ENCODE measurements at regions not wholly inside any gene's neighbourhood (a gene's known extent, or its start where the extent isn't known, plus 50 kb on each side); places are given as distances from the start of the nearest gene placed in this dataset.

DNA sequence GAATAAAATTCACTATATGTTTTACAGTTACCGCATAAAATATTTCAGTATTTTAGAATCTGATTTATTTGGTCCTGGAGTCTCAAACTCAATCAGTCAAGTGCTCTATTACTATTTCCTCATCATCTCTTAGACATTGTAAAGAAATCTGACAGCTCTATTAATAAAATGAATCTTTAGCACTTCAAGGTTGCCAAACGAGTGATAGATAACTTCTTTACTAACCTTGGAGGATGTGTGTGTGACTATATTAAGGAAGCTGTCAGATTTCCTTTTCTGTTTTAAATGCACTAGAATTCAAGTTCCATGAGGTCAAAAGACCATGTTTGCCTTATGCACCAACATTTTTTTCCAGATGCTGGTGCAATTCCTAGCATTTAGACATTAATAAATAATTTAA is 389.8 kb upstream of the AZI2 start:
- DNase-seq (ENCODE audit: low read depth in 2 of 2) = no peak

DNA sequence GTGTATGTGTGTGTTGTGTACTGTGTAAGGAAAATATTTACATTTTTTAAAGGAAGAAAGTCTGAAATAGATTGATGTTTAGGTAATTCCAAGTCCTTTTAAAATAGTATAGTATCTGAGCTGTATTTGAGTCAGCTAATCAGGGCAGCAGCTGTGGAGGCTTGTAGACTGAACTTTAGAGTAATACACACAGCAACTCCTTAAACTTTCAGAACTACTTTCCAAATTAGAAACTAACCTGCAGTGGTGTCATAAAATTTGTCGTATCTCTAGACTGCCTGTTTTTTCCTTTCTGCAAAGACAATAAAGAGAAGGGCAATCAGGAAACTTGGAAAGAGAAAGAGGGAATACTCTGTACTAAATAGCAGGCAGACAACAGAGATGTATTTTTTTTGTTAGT is 391.0 kb upstream of the AZI2 start:
- no peak for DNase-seq (ENCODE audit: low read depth in 2 of 2)

DNA sequence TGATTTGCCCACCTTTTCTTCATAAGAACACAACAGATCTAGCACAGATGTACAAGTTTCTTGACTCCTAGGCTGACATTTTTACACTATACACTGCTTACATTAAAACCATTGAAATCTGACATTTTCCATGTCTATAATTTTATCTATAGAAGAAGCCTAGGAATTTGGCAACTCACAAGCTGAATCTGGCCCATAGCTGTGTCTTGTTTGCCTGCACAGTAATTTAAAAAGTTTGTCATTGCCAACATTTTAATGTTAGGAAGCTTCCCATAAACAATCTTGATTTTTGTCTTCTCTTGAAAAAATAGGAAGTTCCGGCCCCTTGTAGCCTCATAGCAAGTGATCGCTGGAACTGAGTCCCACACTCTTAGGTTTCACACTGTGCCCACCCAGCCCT is 394.6 kb upstream of the AZI2 start:
- DNase-seq (ENCODE audit: low read depth in 2 of 2) = no peak

DNA sequence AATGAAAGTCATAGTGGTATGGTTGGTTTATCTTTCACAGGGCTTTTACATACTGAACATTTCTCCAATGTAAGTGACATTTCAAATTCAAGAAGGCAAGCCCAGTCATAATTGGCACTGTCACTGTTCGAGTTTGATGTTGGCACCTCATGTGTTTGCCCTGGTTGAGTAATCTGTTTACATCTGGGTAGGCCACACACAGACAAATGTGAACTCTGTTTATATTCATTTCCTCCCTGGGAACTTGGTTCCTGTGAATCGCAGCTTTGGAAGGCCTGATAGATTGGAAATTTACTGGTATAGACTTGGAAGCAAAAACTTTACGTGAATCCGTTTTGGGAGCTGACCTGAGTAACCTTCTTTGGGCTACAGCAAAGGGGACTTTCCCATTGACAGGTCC is 395.2 kb upstream of the AZI2 start:
- DNase-seq (ENCODE audit: low read depth in 2 of 2) = no peak

DNA sequence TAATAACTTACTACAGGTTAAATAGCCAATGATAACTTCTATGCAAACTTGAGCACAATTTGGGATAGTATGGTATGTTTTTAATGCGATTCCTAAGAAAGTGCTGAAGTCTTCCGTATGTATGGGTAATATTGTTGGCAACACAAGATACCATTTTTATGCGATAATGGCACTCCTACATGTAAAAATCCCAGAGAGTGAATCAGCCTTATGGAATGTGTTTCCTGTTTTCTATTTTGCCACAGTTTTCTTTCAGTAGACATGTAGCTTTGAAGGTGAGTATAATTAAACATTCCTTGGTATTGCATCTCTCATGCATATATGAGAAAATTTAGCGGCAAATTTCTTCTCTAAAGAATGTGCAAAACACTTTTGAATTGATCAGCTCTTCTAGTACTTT is 396.8 kb upstream of the AZI2 start:
- DNase-seq (ENCODE audit: low read depth in 2 of 2) = no peak

DNA sequence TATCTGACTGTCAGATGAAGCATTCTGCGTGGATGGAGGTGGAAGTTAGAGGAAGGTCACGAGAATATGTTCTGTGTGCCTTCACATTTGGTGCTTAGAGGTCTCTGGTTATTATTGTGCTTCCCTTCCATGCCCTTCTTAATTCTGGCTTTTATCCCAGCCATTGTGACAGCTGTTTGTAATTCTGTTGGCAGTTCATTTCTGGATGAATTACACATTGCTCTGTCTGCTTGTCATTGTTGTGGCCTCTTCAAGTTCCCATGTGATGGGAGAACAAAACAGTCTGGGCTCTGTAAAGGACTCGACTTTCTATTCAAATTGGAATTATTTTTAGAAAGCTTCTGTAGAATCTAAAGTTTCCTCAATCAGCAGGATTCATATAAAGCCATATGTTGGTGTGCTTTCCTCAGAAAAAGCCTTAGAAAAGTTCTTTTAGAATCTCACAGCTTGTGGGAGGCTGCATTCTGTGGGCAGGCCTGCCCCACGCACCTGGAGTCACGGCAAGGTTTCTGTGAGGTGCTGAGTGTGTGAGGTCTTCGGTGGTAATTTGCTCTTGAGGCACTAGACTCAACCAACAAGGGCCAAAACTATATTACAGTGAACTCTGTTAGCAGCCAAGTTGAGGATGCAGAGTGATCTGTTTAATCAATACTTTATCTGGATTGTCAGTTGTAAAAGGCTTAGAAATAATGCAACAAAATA is 397.4 kb upstream of the AZI2 start:
- DNase-seq (ENCODE audit: low read depth in 2 of 2) = no peak

DNA sequence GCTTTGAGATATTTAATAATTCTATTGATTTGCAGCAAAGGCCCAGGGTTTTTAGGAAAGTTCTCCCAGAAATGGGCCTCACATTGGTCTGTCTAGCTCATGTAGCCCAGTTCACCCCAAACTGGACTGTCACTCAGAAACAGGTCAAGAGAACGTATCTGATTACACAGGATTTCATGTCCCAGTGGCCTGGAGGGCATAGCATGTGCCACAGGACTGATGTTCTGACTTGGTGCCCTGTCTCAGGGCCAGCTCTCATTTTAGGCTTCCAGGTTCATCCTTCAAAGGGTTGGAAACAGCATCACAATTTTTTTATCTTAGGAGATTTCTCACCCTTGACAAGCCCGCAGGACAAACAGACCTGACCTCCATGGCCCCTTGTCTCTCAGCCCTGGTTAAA is 398.4 kb upstream of the AZI2 start:
- no peak for DNase-seq (ENCODE audit: low read depth in 2 of 2)

DNA sequence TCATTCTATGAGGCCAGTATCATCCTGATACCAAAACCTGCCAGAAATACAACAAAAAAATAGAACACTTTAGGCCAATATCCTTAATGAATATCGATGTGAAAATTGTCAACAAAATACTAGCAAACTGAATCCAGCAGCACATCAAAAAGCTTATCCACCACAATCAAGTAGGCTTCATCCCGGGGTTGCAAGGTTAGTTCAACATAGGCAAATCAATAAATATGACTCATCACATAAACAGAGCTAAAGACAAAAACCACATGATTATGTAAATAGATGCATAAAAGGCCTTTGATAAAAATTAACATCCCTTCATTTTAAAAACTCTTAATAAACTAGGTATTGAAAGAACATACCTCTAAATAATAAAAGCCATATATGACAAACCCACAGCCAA is 403.2 kb upstream of the AZI2 start:
- DNase-seq (ENCODE audit: low read depth in 2 of 2) = no peak

DNA sequence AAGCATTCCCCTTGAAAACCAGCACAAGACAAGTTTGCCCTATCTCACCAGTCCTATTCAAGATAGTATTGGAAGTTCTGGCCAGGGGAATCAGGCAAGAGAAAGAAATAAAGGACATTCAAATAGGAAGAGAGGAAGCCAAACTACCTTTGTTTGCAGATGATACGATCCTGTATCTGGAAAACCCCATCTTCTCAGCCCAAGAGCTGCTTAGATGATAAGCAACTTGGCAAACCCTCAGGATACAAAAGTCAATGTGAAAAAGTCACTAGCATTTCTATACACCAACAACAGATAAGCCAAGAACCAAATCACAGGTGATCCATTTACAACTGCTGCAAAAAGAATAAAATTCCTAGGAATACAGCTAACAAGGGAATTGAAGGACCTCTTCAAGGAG is 403.7 kb upstream of the AZI2 start:
- no peak for DNase-seq (ENCODE audit: low read depth in 2 of 2)

DNA sequence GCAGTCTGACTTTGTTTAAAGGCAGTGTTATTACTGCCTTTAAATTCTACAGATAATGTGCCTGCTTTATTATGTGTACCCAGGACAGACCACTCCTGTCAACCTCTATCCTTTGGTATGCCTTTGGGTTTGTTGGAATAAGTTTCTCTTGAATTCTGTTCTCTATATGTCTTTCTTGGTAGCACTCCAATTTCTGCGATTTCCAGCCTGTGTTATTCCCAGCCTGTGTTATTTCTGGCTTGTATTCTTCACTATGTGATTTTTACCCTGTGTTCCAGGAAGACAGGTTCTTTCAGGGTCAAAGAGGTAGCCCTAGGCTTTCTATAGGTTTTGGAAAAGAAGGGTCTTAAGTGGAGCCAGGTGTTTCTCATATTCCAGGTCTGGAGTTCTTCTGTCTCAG is 407.4 kb upstream of the AZI2 start:
- DNase-seq (ENCODE audit: low read depth in 2 of 2) = no peak

DNA sequence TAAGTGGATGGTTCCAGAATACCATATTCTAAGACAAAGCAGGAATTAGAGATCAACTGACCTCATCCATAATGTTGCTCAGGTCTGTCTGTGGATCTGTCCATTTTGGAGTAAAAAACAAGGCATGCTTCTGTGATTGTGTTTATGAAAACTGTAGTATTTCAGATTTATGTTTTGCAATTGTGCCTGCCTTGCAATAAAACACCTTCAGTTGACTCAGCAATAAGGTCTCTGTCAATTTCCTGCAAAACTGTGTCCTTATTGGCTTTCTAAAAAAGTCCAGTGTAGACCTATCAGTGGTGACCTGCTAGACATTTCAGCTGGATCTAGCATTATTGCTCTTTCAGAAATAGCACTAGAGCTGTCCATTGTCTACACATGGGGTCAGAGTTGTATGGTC is 409.5 kb upstream of the AZI2 start:
- no peak for DNase-seq (ENCODE audit: low read depth in 2 of 2)

DNA sequence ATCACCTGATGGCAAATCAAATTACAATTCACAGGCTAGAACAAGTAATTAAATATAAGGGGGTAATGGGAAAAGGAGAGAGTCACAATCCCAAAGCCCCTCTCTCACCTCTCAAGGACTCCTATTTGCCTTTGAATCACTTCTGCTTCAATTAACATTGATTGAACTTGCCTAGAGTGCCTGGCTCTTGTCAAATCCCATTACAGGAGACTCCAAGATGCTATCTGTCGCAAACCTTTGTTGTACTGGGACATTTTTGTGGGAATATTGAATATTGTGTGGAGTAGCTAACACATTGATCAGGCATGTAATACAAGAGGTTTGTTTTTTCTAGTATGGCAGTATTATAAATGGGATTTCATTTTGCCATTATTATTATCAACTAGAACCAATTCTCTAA is 412.8 kb upstream of the AZI2 start:
- DNase-seq (ENCODE audit: low read depth in 2 of 2) = no peak

DNA sequence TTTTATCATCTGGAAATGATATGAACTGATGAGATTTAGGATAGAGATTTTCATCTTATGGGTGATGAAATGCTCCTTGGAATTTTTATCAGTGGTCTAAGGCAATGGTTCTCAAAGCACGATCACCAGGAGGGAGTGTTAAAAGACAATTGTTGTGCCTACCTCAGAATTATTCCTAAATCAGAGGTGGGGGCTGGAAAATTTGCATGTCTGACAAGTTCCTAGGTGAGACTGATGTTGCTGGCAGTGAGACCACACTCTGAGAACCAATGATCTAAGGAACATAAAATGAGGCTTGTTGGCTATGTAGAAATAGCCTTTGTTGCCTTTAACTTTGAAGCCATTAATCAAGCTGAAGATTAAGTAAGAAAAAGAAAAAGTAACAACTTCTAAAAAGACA is 416.6 kb upstream of the AZI2 start:
- DNase-seq (ENCODE audit: low read depth in 2 of 2) = no peak

DNA sequence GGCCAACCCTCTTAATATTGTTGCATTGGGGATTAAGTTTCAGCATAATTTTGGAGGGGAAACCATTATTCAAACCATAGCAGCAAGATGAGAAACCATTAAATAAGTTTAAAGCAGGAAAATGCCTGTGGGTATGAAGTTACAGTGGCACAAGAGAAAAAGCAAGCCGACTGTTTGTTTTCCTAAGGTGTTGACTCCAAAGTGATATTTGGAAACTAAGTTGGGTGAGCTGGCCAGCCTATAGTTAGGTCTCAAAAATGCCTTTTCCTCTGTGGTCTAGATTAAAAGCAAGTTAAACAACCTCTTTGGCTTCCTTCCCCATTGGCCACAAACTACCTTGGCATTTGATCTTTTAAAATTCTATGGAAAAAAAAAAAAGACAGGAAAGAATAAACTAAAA is 419.8 kb upstream of the AZI2 start:
- no peak for DNase-seq (ENCODE audit: low read depth in 2 of 2)

DNA sequence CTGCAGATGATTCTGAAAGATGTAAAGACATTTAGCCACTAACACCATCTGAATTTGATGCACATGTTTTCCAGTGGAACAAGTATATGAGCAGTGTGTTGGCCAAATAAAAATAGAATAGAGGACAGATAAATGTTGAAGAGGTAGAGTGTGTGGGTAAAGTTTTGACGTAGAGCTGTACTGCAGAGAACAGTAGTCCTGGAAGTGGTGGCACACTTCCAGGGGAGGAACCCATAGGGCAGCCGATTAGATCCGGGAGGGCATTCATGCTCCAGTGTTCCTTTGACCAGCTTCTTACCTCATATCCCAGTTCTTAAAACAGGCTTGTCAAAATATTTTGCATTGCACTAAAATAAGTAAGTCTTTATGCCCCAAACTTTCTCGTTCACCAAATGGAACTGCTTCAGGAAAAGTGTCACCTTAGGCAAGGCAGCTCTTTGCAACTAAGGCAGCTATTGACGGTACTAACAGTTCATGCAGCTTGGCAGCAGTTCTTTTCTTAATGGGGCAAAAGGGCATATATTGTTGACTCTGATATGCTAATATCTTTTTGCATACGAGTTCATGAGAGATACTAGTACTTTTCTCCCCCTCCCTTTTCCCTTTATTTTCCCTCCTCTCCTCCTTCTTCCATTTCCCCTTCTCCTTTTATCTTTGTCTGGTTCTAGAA is 429.3 kb upstream of the AZI2 start:
- no peak for DNase-seq (ENCODE audit: low read depth in 2 of 2)

DNA sequence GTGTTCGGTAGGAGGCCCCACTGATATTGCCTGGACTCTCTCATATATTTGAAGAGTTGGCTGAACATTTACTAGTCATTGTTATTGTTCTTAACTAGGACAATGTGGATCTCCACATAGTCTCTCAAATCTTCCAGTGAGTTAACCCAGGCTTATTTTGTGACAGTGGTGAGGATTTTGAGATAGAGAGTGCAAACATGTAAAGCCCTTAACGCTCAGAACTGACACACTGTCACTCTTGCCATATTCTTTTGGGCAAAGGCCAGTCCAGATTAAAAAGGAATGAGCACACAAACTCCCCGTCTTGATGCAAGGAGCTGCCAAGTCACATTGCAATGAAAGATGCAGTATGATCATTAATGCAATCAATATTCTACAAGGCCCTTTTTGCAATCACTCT is 431.9 kb upstream of the AZI2 start:
- no peak for DNase-seq (ENCODE audit: low read depth in 2 of 2)

DNA sequence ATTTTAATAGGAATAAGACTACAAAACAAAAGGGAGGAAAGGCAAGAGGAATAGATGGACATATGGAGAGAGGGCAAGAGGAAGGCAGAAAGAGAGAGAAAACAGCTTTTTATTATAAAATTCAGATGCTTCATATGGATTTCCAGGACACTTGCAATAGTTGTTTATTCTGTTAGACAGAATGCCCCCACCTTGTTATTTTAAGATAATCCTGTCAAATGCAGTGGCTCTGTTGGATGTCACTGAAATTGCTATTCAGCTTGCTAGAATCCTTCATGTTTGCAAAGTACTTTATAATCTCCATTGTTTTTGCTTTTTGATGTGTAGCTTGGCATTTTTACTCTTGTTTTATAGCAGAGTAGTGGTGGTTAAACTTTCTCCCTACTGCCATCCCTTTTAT is 432.4 kb upstream of the AZI2 start:
- no peak for DNase-seq (ENCODE audit: low read depth in 2 of 2)

DNA sequence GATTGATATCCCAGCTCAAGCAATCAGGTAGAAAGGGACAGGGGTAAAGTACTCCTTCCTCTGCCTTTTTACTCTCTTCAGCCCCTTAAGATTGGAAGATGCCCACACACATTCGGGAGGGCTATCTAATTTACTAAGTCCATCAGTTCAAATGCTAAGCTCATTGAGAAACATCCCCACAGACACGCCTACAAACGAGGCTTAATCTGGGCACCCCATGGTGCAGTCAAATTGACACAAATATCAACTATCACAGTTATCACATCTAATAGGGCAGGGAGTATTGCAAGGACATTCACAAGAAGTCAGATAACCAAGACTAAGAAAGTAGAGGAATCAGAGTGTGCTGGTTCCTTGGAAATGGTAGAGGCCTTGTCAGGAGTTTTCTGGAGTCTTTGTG is 437.8 kb upstream of the AZI2 start:
- DNase-seq (ENCODE audit: low read depth in 2 of 2) = no peak

DNA sequence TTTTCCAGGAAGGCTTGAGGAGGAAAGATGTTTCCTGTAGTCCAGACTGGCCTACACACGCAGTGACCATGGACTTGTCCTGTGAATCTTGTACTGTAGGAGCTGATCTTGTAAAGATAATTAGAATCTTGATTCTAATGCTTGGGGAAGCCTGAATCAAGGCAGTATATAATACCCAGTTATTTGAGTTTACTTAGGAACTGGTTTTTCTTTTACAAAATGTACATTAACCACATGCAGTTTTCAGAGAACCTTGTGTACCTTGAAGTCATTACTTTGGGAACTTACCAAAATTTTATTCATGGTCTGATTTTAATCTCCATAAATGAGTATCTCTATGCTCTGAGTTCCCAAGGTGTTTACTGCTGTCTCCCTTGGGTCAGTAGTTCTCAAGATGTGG is 439.9 kb upstream of the AZI2 start:
- DNase-seq (ENCODE audit: low read depth in 2 of 2) = no peak

DNA sequence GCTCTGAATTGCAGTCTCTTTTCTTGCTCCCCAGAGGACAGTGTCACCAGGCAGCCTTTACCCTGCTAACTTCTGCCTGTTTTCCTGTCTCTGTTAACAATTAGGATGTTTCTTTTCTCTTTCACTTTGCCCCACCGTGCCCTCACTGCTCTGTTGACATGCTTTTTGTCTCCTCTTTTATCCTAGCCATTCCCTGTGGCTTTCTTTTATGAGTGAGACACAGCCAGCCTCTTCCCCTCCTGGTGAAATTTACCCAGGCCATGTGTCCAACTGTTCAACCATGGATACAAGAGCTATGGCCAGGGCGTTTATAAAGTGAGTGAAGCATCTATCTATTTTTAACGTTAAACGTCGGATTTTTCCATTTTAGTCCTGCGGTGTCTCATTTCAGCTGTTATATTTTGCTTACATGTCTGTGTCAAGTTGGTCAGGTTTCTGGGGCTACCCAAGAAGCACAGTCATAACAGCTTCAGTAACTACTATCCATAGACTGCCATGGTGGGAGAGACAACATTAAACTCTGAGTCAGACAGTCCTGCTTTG is 443.2 kb upstream of the AZI2 start:
- DNase-seq (ENCODE audit: low read depth in 2 of 2) = no peak

DNA sequence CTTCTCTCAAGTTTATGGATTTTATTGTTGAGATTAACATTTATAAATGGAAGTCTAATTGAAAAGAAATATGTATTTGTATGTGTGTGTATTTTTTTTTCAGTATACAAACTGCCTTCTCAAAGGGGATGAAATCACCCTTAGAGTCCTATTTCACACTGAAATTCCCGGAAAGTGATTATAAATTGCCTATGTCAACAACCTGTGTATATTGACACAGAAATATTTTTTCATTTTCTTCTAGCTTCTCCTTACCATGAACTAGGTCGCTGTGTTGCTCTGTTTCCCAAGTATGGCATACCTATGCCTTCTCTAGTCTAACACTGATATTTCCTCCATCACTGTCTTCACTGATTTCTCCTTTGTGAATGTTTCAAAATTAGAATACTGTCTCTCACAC is 444.0 kb upstream of the AZI2 start:
- no peak for DNase-seq (ENCODE audit: low read depth in 2 of 2)

DNA sequence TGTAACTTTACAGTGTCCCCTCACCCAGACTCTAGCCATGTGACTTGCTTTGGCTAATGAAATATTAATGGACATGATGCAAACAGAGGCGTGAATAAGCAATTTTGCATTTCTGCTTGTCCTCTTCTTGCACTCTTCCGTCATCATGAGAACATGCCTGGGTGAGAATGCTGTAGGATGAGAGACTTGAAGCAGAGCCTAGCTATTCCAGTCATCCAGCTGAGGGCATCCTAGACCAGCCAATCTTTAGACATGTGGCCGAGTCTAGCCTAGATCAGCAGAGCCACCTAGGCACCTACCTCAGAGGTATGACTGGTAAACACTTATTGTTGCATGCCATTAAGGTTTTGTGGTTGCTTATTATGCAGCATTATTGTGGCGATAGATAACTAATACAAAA is 450.5 kb upstream of the AZI2 start:
- no peak for DNase-seq (ENCODE audit: low read depth in 2 of 2)

DNA sequence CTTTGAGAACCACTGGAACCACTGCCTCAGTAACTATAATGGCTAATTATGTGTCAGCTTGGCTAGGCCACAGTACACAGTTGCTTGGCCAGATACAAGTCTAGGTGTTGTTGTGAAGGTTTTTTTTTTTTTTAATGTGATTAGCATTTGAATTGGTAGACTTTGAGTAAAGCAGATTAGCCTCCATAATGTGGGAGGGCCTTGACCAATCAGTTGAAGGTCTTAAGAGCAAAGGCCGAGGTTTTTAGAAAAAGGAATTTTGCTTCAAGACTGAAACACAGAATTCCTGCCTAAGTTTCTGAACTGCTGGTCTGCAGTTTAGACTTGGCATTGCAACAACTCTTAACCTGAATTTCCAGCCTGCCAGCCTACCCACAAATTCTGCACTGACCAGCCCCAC is 451.6 kb upstream of the AZI2 start:
- DNase-seq (ENCODE audit: low read depth in 2 of 2) = no peak

DNA sequence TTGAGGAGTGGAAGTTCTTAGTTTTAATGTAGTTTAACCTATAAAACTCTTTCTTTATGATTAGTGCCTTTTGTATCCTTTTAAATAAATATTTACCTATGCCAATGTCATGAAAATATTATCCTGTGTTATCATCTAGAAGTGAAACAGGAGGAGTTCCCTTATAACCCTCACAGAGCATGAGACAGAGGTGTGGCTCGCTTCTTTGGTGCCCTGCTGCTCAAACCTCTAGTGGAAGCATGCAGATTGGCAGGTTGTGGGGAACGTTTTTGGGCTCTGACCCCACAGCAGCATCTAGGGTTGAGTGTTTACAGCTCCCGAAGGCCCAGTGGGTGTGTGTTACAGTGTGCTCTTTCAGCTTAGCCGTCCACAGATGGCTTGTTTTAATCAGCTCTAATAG is 459.4 kb upstream of the AZI2 start:
- no peak for DNase-seq (ENCODE audit: low read depth in 2 of 2)

Measured in stimulated activated CD4-positive, alpha-beta T cell treated with anti-CD3 and anti-CD28 coated beads, Interleukin-12 subunit alpha, Interleukin-12 subunit beta, amount 100 ng/mL, for 24 hours (primary cell).